Activated T-cell treated with anti-CD3 and anti-CD28 coated beads for 1 hour (primary cell): ENCODE measurements at regions not wholly inside any gene's neighbourhood (a gene's known extent, or its start where the extent isn't known, plus 50 kb on each side); places are given as distances from the start of the nearest gene placed in this dataset.
"Not testable (repeated sequence)": the region's sequence is repeated elsewhere in the genome, so short reads cannot be mapped to it uniquely, and the experiment has no call there.

ENCODE experiments used
- DNase-seq: peaks from one replicate; pipeline ENCODE4 v3.0.0-alpha.2; 2020; ENCODE audit warnings: low read depth

GRCh38 chrX:110512341-110512740 lies 153.7 kb downstream of the RTL9 start:
- no peak for DNase-seq

- DNase-seq, result no peak
Measured at GRCh38 chrX:110514509-110514908, 155.9 kb downstream of the RTL9 start.

- no peak for DNase-seq
Measured at GRCh38 chrX:110519501-110519900, 160.9 kb downstream of the RTL9 start.

GRCh38 chrX:110519906-110520452 lies 161.3 kb downstream of the RTL9 start:
- DNase-seq, result no peak

- DNase-seq, result not testable (repeated sequence)
Measured at GRCh38 chrX:110520652-110521051, 162.0 kb downstream of the RTL9 start.

GRCh38 chrX:110531873-110532580 lies 173.4 kb downstream of the RTL9 start:
- DNase-seq, result no peak

- no peak for DNase-seq
Measured at GRCh38 chrX:110532581-110532931, 173.9 kb downstream of the RTL9 start.

- no peak for DNase-seq
Measured at GRCh38 chrX:110536816-110537215, 178.2 kb downstream of the RTL9 start.

GRCh38 chrX:110541266-110541665 lies 182.6 kb downstream of the RTL9 start:
- DNase-seq, result no peak

GRCh38 chrX:110550854-110551253 lies 192.2 kb downstream of the RTL9 start:
- DNase-seq, result not testable (repeated sequence)

GRCh38 chrX:110557864-110558263 lies 199.2 kb downstream of the RTL9 start:
- DNase-seq, result no peak

GRCh38 chrX:110558406-110558805 lies 199.8 kb downstream of the RTL9 start:
- DNase-seq, result no peak

- DNase-seq, result no peak
Measured at GRCh38 chrX:110561034-110561433, 202.4 kb downstream of the RTL9 start.

- DNase-seq, result no peak
Measured at GRCh38 chrX:110563282-110563681, 204.6 kb downstream of the RTL9 start.

- no peak for DNase-seq
Measured at GRCh38 chrX:110568441-110568840, 209.8 kb downstream of the RTL9 start.

- no peak for DNase-seq
Measured at GRCh38 chrX:110569506-110569905, 210.9 kb downstream of the RTL9 start.

- no peak for DNase-seq
Measured at GRCh38 chrX:110578270-110578669, 217.3 kb downstream of the CHRDL1 start.

GRCh38 chrX:110584083-110584482 lies 211.5 kb downstream of the CHRDL1 start:
- DNase-seq, result no peak

GRCh38 chrX:110588164-110588563 lies 207.5 kb downstream of the CHRDL1 start:
- no peak for DNase-seq

GRCh38 chrX:110588853-110589252 lies 206.8 kb downstream of the CHRDL1 start:
- no peak for DNase-seq

- DNase-seq, result no peak
Measured at GRCh38 chrX:110600745-110601310, 194.8 kb downstream of the CHRDL1 start.

GRCh38 chrX:110614596-110614995 lies 181.0 kb downstream of the CHRDL1 start:
- DNase-seq, result no peak
